ENCODE measurements at regions not wholly inside any gene's neighbourhood (a gene's known extent, or its start where the extent isn't known, plus 50 kb on each side); places are given as distances from the start of the nearest gene placed in this dataset.

GRCh38 chr6:141452354-141452686 lies 680.4 kb upstream of the GJE1 start:
- TF ChIP-seq, protein P1, sequence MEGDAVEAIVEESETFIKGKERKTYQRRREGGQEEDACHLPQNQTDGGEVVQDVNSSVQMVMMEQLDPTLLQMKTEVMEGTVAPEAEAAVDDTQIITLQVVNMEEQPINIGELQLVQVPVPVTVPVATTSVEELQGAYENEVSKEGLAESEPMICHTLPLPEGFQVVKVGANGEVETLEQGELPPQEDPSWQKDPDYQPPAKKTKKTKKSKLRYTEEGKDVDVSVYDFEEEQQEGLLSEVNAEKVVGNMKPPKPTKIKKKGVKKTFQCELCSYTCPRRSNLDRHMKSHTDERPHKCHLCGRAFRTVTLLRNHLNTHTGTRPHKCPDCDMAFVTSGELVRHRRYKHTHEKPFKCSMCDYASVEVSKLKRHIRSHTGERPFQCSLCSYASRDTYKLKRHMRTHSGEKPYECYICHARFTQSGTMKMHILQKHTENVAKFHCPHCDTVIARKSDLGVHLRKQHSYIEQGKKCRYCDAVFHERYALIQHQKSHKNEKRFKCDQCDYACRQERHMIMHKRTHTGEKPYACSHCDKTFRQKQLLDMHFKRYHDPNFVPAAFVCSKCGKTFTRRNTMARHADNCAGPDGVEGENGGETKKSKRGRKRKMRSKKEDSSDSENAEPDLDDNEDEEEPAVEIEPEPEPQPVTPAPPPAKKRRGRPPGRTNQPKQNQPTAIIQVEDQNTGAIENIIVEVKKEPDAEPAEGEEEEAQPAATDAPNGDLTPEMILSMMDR (conservative IDR thresholded peaks at IDR 0.05) = no peak
- no peak for TF ChIP-seq EZH2 (IDR thresholded peaks at IDR 0.05; ENCODE audit: low read depth)

Data from PC-9 (cell line).